GM12875 (cell line): ENCODE measurements at regions not wholly inside any gene's neighbourhood (a gene's known extent, or its start where the extent isn't known, plus 50 kb on each side); places are given as distances from the start of the nearest gene placed in this dataset.

ENCODE experiments used
- H3K4me3 ChIP-seq: one replicate; pipeline ENCODE4 v1.5.1; 2011; ENCODE audit warnings: low read depth, low read length, control low read depth
- TF ChIP-seq, protein P1 (sequence below): IDR thresholded peaks from 2 replicates; pipeline ENCODE4 v1.5.1; 2011; ENCODE audit warnings: low read depth, mild to moderate bottlenecking, control low read depth, inconsistent platforms, low read length, moderate library complexity, borderline replicate concordance; ENCODE audit not compliant: insufficient read depth

DNA sequence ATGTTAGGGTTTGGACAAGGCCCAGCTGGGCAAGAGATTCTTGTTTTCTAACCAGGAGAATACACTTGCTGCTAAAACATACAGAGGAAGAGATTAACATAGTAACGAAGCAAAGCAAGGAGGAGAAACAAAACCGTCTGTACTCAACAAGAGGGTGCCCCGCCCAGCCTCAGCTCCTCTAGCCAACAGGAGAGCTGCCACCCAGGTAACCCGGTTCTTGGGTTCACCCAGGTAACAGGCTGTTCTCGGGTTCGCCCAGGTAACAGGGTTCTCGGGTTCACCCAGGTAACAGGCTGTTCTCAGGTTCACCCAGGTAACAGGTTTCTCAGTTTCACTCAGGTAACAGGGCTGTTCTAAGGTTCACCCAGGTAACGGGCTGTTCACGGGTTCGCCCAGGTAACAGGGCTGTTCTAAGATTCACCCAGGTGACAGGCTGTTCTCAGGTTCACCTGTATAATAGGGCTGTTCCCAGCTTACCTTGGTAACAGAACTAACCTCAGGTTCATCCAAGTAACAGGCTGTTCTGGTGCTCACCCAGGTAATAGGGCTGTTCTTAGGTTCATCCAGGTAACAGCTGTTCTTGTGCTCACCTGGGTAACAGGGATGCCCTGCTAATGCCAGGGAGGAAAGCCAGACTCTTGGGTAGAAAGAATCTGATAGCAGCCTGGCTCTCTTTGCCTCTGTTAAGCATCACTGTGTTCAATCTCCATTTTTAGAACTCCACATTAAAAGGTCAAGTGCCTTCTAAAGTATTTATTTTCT is 271.6 kb downstream of the SYK start:
- TF ChIP-seq, protein P1, sequence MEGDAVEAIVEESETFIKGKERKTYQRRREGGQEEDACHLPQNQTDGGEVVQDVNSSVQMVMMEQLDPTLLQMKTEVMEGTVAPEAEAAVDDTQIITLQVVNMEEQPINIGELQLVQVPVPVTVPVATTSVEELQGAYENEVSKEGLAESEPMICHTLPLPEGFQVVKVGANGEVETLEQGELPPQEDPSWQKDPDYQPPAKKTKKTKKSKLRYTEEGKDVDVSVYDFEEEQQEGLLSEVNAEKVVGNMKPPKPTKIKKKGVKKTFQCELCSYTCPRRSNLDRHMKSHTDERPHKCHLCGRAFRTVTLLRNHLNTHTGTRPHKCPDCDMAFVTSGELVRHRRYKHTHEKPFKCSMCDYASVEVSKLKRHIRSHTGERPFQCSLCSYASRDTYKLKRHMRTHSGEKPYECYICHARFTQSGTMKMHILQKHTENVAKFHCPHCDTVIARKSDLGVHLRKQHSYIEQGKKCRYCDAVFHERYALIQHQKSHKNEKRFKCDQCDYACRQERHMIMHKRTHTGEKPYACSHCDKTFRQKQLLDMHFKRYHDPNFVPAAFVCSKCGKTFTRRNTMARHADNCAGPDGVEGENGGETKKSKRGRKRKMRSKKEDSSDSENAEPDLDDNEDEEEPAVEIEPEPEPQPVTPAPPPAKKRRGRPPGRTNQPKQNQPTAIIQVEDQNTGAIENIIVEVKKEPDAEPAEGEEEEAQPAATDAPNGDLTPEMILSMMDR, result no peak
- H3K4me3 ChIP-seq, result no peak overlapping the region

DNA sequence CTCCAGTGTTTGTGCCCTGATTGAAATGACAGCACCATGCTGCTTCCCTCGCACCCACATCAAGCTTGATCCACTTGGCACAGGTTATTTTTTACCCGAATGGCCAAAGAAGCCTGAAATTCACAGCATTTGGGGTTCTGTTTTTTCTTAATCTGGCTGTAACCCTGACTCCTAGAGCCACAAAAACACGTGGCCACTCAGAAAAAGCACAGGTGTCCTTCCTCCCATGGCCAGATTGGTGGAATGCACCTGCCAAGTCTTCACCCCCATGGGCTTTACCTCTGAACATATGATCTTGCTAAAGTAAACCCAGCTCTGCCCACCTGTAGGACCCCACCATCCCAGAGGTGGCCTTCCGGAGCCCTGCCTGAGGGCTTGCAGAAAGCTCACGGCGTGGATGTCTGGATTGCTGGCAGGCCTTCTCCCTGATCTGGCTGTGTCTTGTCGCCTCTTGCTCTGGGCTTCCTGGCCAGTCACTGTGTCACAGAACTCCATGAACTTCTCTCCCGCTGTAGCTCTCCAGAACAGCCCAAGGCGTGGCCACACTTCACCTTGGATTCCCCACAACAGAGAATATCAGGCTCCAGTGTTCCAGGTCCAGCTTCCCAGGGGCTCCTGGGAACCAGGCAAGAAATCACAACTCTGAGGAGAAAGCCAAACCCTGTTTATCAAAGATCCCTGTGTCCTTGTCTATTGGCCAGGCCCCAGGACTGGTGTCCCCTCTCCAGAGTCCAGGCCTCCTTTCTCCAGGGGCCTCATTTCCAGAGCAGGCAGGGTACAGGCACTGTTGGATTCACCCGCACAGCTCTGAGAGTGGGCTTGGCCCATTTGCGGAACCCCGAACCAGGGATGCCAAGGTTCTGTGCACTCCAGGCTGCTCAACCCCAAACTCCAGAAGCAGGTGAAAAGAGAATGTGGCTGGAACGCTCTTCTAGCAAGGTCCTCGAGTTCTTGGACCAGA is 272.5 kb downstream of the SYK start:
- TF ChIP-seq, protein P1, result no peak
- H3K4me3 ChIP-seq, result no peak overlapping the region

DNA sequence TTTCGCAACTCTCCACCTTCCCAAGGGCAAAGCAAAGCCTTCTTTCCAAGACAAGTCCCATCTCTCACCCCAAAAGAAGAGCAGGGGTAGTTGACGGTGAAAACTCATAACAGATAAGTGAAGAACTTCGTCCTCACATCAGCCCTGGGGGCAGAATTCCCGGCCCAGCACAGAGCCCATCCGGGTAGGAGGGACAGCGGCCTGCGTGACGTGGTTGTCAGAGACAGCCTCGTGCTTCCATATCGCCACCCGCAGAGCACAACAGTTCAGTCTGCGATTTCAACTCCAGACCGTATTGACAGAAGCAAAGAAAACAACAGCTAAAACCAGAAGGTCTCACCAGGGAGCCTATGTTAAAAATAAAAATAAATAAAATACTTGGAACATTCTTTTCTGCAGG is 273.2 kb downstream of the SYK start:
- H3K4me3 ChIP-seq, result no peak overlapping the region
- TF ChIP-seq, protein P1, result no peak

DNA sequence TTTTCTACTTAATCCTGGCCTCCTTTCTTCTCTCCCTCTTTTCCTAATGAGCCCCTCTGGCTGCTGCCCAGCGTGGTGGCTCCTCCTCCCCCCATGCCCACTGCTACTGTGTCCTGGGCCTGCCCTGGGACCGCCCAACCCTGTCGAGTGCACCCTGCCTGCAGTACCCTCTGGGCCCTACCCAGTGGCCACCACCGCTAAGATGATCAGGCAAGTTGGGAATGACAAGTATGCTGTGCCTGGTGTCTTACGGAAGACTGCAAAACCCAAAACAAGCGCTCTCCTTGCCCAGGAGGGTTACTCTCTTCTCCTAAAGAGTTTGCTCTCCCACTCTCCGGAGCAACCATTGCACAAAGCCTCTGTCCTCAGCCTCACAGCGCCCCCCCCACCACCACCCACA is 273.7 kb downstream of the SYK start:
- no peak overlapping the region for H3K4me3 ChIP-seq
- TF ChIP-seq, protein P1, result no peak

DNA sequence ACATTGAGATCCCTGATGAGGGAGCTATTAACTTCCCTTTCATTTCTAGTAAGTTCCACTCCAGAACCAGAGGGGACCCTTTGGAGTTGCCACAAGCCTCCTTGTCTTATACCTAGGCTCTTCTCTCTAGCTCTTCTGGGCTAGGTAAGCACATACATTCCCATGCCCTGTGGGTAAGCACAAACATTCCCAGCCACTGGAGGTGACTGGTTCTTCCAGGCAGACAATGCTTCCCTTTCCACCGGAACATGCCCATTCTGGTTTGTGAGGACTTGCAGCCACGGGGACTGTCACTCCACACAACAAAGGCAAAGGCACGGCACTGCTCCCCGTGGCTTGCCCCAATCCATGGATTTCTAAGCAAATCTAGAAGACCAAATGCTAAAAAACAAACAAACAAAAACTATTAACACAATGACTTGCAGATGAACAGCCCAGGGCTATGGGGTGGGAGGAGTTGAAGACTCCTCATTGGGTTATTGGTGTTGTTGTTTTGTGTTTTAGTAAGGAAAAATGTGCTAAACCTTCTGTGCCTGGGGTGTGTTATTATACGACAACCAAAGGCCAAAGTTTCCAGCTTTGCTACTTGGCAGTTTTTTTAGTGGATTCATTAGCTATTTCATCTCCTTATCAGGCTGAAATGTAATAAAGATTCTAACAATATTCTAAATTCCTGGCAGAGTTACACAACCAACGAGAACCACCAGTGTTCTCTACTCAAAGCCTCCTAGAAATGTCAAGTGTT is 276.2 kb downstream of the SYK start:
- no peak overlapping the region for H3K4me3 ChIP-seq
- TF ChIP-seq, protein P1, result no peak

DNA sequence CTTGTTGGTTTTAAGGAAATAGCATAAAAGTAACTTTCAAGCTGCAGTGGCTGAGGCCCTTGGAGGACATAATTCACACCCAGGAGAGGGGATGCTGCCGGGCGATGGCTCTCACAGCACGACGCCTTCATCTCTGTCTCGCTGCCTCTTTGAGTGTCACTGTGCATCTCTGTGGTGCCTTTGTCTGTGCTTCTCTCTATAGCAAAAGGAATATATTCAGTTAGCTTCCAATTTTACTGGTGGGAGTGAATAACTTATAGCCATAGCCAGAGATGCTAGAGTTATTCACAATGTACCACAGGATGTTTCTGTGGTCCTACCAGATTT is 276.7 kb downstream of the SYK start:
- TF ChIP-seq, protein P1, result no peak
- no peak overlapping the region for H3K4me3 ChIP-seq

DNA sequence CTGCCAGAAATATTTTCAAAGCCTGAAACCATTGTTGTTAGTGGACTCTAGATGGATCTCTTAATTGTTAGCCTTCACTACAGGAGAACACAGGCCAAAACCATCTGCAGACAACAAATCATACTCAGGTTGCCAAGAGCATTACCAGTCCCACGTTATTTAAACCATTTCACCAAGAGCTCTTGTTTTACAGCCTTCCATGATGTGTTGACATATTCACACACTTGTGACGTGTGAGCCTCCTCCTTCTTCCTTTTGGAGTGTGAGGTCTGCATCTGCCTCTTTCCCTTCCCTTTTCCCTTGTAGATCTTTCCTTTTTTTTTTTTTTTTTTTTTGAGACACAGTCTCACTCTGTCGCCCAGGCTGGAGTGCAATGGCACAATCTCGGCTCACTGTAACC is 279.0 kb downstream of the AUH start:
- TF ChIP-seq, protein P1, result no peak

More for the DNA sequence above, 279.0 kb downstream of the AUH start:
- no peak overlapping the region for H3K4me3 ChIP-seq
